Forelimb muscle (tissue), 1 donor: ENCODE measurements at regions not wholly inside any gene's neighbourhood (a gene's known extent, or its start where the extent isn't known, plus 50 kb on each side); places are given as distances from the start of the nearest gene placed in this dataset.
"Not testable (repeated sequence)": the region's sequence is repeated elsewhere in the genome, so short reads cannot be mapped to it uniquely, and the experiment has no call there.

ENCODE experiments used
- DNase-seq: peaks from one replicate; pipeline ENCODE4 v3.0.0-alpha.2; 2013; ENCODE audit warnings: low read depth

GRCh38 chr14:58730792-58731464 lies 93.2 kb downstream of the DACT1 start:
- no peak for DNase-seq

- DNase-seq: no peak
Measured at GRCh38 chr14:58731465-58732293, 93.9 kb downstream of the DACT1 start.

GRCh38 chr14:58732387-58732786 lies 94.6 kb downstream of the DACT1 start:
- DNase-seq: no peak

GRCh38 chr14:58733451-58734208 lies 95.9 kb downstream of the DACT1 start:
- no peak for DNase-seq

- DNase-seq: no peak
Measured at GRCh38 chr14:58735596-58735995, 97.8 kb downstream of the DACT1 start.

- no peak for DNase-seq
Measured at GRCh38 chr14:58736606-58737005, 98.8 kb downstream of the DACT1 start.

- no peak for DNase-seq
Measured at GRCh38 chr14:58737511-58737910, 99.7 kb downstream of the DACT1 start.

GRCh38 chr14:58738189-58738836 lies 100.6 kb downstream of the DACT1 start:
- DNase-seq: no peak

GRCh38 chr14:58738876-58739275 lies 101.1 kb downstream of the DACT1 start:
- no peak for DNase-seq

- no peak for DNase-seq
Measured at GRCh38 chr14:58739674-58740073, 101.9 kb downstream of the DACT1 start.

GRCh38 chr14:58740379-58740935 lies 102.7 kb downstream of the DACT1 start:
- DNase-seq: no peak

- no peak for DNase-seq
Measured at GRCh38 chr14:58744801-58745394, 107.1 kb downstream of the DACT1 start.

- DNase-seq: no peak
Measured at GRCh38 chr14:58746261-58746660, 108.5 kb downstream of the DACT1 start.

GRCh38 chr14:58746701-58747100 lies 108.9 kb downstream of the DACT1 start:
- DNase-seq: no peak

GRCh38 chr14:58747181-58747580 lies 109.4 kb downstream of the DACT1 start:
- no peak for DNase-seq

- not testable (repeated sequence) for DNase-seq
Measured at GRCh38 chr14:58748251-58748650, 110.5 kb downstream of the DACT1 start.

GRCh38 chr14:58749066-58749669 lies 111.4 kb downstream of the DACT1 start:
- DNase-seq: no peak

GRCh38 chr14:58750321-58751269 lies 112.8 kb downstream of the DACT1 start:
- no peak for DNase-seq

- DNase-seq: no peak
Measured at GRCh38 chr14:58751788-58752187, 114.0 kb downstream of the DACT1 start.

- DNase-seq: no peak
Measured at GRCh38 chr14:58752289-58752688, 114.5 kb downstream of the DACT1 start.
